Kidney tubule cell (primary cell): ENCODE measurements at regions not wholly inside any gene's neighbourhood (a gene's known extent, or its start where the extent isn't known, plus 50 kb on each side); places are given as distances from the start of the nearest gene placed in this dataset.
"Not testable (repeated sequence)": the region's sequence is repeated elsewhere in the genome, so short reads cannot be mapped to it uniquely, and the experiment has no call there.

Experiments
- DNase-seq: peaks from one replicate; pipeline ENCODE4 v3.0.0-alpha.2; 2018; ENCODE audit warnings: low spot score

GRCh38 chr7:29619111-29619510 lies 55.5 kb downstream of the PRR15 start:
- DNase-seq: no peak

DNA sequence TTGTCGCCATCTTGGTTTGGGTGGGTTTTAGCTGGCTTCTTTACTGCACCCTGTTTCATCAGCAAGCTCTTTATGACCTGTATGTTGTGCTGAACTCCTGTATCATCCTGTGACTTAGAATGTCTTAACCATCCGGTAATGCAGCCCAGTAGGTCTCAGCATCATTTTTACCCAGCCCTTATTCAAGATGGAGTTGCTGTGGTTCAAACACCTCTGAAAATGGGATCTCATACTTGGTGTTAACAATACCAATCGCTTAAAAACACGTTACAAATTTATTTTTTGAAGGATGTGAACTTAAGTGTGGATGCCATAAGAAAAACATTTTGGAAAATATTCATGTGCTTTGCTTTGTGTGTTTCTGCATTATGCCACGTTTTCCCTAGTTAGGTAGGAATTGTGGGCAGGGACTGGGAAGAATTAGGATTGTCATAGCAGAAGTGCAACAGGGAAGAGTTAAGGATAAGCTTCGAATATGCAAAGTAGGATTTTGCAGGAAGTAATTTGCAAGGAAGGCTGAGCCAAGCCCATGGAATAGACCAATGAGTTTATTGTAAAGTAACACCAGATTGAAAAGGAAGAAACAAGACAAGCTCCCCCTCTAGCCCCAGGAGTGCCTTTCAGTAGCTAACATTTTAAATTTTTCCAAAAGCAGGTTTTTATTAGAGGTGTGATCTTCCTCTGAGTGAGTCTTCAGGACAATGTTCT lies 56.4 kb downstream of the PRR15 start:
- no peak for DNase-seq

GRCh38 chr7:29620556-29620930 lies 56.9 kb downstream of the PRR15 start:
- DNase-seq: no peak

DNA sequence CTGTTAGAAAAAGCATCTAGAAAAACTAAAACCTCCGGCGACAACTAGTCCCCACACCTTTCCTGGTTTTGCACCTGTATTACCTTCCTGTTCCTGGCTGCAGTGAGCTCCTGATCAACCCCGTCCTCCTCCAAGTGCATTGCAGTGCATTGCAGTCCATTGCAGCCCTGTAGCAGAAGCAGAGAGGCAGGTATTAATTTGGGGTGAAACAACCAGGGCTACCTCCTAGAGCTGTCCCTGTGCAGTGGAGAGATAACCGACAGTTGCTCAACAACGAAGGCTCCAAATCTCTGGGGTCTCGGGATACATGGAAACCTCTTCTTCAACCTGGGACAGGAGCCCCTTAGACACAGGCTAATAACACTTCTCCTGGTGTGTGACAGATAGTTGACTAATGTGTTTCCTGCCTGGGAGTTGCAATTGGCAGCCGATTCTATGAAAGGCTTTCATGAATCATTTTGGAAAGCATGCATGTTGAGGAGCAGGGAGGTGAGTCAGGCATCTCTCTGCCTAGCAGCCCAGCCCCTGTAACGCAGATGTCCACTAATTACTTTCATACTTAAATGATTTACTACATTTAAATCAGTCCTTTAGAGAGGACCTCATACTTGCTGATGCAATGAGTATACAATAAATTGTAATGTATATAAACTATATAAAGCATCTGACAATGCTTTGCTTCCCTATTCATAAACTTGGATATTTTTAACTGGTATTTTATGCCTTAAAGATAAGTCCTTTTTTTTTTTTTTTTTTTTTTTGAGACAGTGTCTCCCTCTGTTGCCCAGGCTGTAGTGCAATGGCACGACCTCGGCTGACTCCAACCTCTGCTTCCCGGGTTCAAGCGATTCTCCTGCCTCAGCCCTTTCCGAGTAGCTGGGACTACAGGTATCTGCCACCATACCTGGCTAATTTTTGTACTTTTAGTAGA lies 59.0 kb downstream of the PRR15 start:
- peak; percentile 94 for DNase-seq

- DNase-seq: no peak
Observed at GRCh38 chr7:29623973-29624372, 60.3 kb downstream of the PRR15 start.

DNA sequence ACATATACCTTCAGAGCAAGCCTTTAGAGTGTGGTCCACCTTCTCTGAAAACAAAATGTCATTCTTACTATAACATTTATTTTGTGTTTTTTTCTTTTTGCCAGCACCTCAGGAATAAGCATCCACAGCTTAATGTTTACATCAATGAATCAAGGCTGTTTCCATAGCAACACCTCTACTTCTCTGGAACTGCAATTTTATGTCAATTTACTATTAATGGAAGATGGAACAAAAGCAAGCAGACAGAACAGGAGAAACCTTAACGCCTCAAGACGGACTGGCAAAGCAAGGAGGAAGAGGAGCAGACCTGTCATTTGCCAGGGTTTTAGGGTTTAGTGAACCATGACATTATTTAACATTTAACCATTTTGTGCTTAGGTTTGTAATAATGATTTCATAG lies 63.1 kb downstream of the PRR15 start:
- DNase-seq: no peak

- no peak for DNase-seq
Observed at GRCh38 chr7:29627631-29628030, 64.0 kb downstream of the PRR15 start.

GRCh38 chr7:29629507-29629906 lies 65.9 kb downstream of the PRR15 start:
- no peak for DNase-seq

DNA sequence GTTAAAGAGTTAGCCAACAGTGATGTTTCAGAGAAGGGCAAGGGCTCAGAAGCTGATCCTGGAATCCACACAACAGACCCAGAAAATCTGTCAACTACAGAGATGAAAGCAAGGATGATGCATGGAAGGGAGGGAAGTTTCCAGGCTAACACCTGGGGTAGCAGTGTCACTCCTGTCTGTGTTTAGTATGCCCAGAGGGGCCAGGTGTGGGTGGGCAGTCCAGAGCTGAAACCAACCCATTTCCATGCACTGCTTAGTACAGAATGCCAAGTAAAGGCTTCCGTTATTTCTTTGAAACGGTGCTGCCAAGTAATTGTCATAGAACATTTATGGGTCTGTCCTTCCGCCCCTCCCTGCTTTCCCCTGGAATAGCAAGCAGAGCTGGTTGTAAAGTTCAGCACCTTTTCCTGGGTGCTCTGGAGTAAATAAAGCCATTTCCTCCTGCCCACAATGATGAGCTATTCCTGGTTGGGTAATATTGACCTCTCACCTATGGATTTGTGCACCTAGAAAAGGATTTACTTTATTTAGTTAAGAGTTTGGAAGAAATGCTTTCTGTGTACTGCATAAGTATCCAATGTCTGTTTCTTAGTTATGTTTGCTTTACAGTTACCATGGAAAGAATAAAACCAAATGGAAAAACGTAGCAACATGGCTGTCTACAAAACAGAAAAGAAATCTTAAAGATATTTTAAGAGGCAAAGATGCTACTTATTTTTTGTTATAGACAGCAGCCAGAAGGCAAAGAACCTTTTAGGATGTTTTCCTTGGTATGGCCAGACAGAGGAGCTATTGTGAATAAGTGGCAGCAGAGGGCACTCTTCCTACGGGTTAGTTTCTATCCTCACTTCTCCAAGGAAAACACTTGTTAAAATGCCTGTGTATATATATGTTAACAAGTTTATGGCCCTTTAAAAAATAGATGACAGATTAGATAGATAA lies 71.7 kb downstream of the PRR15 start:
- peak; percentile 64 for DNase-seq

DNA sequence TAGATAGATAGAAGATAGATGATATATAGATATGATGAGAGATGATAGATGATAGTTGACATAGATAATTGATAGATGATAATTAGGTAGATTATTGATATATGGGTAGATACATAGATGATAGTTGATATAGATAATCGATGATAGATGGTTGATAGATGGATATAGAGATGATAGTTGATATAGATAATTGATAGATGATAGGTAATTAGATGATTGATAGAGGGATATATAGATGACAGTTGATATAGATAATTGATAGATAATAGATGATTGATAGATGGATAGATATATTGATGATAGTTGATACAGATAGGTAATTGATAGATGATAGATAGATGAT lies 72.3 kb downstream of the PRR15 start:
- DNase-seq: no peak

- DNase-seq: no peak
Observed at GRCh38 chr7:29637374-29637773, 73.7 kb downstream of the PRR15 start.

GRCh38 chr7:29638841-29639240 lies 75.2 kb downstream of the PRR15 start:
- DNase-seq: peak; percentile 85

DNA sequence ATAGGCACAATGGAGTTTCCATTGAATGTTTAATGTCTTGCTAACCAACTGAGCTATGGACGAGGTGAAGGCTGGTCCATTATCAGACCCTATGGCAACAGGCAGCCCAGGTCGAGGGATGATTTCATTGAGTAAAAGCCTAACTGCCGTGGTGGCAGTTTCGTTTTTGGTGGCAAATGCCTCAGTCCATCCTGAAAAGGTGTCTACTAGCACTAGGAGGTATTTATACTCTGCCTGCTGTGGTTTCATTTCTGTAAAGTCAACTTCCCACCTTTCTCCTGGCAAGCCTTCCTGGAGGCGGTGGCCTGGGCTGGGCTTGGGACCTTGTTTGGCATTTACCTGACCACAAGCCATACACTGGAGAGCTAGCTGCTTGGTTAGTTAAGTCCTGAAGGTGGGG lies 75.8 kb downstream of the PRR15 start:
- DNase-seq: no peak

DNA sequence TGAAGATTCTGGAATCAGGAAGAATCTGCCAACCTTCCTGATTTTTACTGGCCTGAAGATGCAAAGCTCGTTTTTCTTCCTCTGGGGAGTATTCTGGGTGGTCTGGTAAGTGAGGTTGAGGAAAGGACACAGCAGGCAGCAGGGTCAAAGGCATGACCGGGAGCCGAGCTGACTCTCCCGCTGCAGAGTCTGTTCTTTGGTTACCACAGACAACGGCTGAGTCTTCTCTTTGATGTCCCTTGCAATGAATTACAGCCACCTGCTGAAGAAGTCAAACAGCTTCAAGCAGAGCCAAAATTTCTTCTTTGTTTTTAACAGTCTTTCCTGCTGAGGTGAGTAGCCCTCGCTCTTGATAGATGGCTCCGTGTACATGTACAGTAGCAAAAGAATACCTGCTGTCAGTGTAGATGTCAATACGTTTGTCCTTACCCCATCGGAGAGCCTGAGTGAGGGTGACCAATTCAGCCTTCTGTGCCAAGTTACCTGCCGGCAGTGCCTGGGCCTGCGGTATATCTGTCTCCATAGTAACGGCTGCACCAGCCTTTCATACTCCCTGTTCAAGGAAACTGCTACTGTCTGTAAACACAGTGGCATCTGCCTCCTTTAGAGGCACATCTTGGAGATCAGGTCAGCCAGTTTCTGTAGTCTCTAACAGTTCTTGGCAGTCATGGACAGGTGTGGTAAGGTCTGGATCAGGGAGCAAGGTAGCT lies 76.4 kb downstream of the PRR15 start:
- peak; percentile 22 for DNase-seq

- DNase-seq: peak; percentile 40
Observed at GRCh38 chr7:29641651-29642050, 78.0 kb downstream of the PRR15 start.

GRCh38 chr7:29642494-29643155 lies 79.0 kb downstream of the PRR15 start:
- DNase-seq: no peak

- not testable (repeated sequence) for DNase-seq
Observed at GRCh38 chr7:29646116-29646515, 82.5 kb downstream of the PRR15 start.

DNA sequence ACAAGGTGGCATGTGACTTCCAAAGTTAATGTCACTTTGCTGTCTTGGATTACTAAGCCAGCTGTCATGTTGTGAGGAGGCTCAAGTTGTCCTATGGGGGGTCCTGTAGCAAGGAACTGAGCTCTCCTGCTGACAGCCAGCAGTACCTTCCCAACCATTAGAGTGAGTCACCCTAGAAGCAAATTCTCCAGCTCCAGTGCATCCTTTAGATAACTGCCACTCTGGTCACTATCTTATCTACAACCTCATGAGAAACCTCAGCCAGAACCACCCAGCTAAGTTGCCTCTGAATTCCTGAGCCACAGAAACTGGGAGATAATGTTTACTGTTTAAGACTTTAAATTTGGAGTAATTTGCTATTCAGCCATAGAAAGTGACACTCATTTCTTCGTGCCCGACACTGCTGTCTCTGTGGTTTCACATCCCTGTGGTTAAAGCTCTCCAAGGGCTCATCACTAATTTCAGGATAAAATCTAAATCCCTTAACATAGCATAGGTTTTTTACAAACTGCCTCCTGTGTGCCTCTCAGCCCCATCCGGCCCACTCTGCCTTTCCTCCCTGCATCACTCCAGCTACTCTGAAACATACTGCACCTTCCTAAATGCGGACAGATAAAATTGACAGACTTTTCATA lies 83.5 kb downstream of the PRR15 start:
- DNase-seq: no peak

- not testable (repeated sequence) for DNase-seq
Observed at GRCh38 chr7:29647691-29648210, 84.1 kb downstream of the PRR15 start.

DNA sequence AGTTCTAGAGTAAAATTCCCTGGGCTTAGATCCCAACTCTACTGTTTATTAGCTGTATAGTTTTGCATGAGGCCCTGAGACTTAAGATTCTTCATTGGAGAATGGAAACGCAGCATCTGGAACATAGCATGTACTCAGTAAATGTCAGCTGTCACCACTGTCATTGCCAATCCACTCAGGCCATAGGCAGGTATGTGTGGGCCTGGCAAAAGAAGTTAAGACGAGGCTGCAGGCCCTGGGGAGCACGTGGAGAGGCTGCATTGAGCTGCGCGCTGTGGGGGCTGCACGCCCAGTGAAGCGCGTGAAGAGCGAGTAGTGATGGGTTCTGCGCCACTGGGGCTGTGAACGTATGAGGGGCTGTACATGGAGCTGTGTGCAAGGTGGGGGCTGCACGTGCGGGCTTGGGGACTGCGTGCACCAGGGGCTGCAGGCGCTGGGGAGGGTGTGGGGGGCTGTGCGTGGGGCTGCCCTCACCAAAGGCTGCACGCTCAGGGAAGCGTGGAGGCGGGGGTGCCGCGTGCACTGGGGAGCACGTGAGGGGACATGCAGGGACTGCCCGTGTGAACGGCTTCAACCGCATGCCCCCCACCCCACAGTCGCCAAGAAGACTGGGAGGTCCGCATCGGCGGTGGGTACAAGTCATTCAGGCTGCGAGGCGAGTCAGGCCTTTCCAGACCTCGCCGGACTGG lies 85.5 kb downstream of the PRR15 start:
- DNase-seq: no peak
